SK-N-SH treated with all-trans-retinoic acid at 6 μM for 48 hours (cell line): ENCODE measurements at regions not wholly inside any gene's neighbourhood (a gene's known extent, or its start where the extent isn't known, plus 50 kb on each side); places are given as distances from the start of the nearest gene placed in this dataset.

Experiments
- ATAC-seq: fragments of 200-7000 bp; cut with Tn5 transposase; 3 replicates; pipeline ENCODE4 v1.9.1; 2020; ENCODE audit warnings: mild to moderate bottlenecking, moderate library complexity
- ARNTL ChIP-seq: fragments of 450-650 bp; formaldehyde crosslinking; IDR thresholded peaks from 2 replicates; pipeline ENCODE4 v1.5.0; 2020; ENCODE audit warnings: low read depth, mild to moderate bottlenecking, moderate library complexity, borderline replicate concordance
- BACH2 ChIP-seq: fragments of 250-450 bp; sonication (Bioruptor Pico); IDR thresholded peaks from 2 replicates; pipeline ENCODE4 v1.9.0; 2021; ENCODE audit warnings: mild to moderate bottlenecking, borderline replicate concordance
- CSDC2 ChIP-seq: fragments of 250-450 bp; sonication (Bioruptor Pico); IDR thresholded peaks from 2 replicates; pipeline ENCODE4 v1.5.0; 2020; ENCODE audit warnings: mild to moderate bottlenecking, moderate library complexity
- ESRRG ChIP-seq: fragments of 250-450 bp; sonication (Bioruptor Pico); IDR thresholded peaks from 2 replicates; pipeline ENCODE4 v1.6.1; 2021; ENCODE audit warnings: mild to moderate bottlenecking
- GLIS3 ChIP-seq: fragments of 250-450 bp; sonication (Bioruptor Pico); IDR thresholded peaks from 2 replicates; pipeline ENCODE4 v1.5.0; 2020; ENCODE audit warnings: mild to moderate bottlenecking, moderate library complexity
- ISL1 ChIP-seq: fragments of 250-450 bp; sonication (Bioruptor Pico); IDR thresholded peaks from 2 replicates; pipeline ENCODE4 v2.1.2; 2022; ENCODE audit warnings: mild to moderate bottlenecking, moderate library complexity
- OSR1 ChIP-seq: fragments of 250-450 bp; sonication (Bioruptor Pico); IDR thresholded peaks from 2 replicates; pipeline ENCODE4 v1.8.0; 2022; ENCODE audit warnings: moderate library complexity, mild to moderate bottlenecking, inconsistent platforms
- RARB ChIP-seq: fragments of 250-450 bp; sonication (Bioruptor Pico); IDR thresholded peaks from 2 replicates; pipeline ENCODE4 v1.8.0; 2021; ENCODE audit warnings: mild to moderate bottlenecking, moderate library complexity
- SNAI2 ChIP-seq: fragments of 250-450 bp; sonication (Bioruptor Pico); IDR thresholded peaks from 2 replicates; pipeline ENCODE4 v1.5.0; 2020; ENCODE audit warnings: mild to moderate bottlenecking, moderate library complexity
- TCF4 ChIP-seq: fragments of 250-450 bp; sonication (Bioruptor Pico); IDR thresholded peaks from 2 replicates; pipeline ENCODE4 v1.8.0; 2021; ENCODE audit warnings: mild to moderate bottlenecking, moderate library complexity, borderline replicate concordance
- TOX ChIP-seq: fragments of 250-450 bp; sonication (Bioruptor Pico); IDR thresholded peaks from 2 replicates; pipeline ENCODE4 v1.8.0; 2021; ENCODE audit warnings: mild to moderate bottlenecking, moderate library complexity, borderline replicate concordance
- ZC3H10 ChIP-seq: fragments of 250-450 bp; sonication (Bioruptor Pico); IDR thresholded peaks from 2 replicates; pipeline ENCODE4 v1.5.1; 2021; ENCODE audit warnings: mild to moderate bottlenecking, moderate library complexity
- ZFP3 ChIP-seq: fragments of 250-450 bp; sonication (Bioruptor Pico); IDR thresholded peaks from 2 replicates; pipeline ENCODE4 v1.5.0; 2020; ENCODE audit warnings: mild to moderate bottlenecking, moderate library complexity
- ZFP30 ChIP-seq: fragments of 450-650 bp; formaldehyde crosslinking; IDR thresholded peaks from 2 replicates; pipeline ENCODE4 v1.5.0; 2022; ENCODE audit warnings: mild to moderate bottlenecking, moderate library complexity
- ZNF70 ChIP-seq: fragments of 450-650 bp; formaldehyde crosslinking; IDR thresholded peaks from 2 replicates; pipeline ENCODE4 v1.5.0; 2020; ENCODE audit warnings: mild to moderate bottlenecking, moderate library complexity
- ZNF8 ChIP-seq: fragments of 450-650 bp; formaldehyde crosslinking; IDR thresholded peaks from 2 replicates; pipeline ENCODE4 v1.5.0; 2020; ENCODE audit warnings: mild to moderate bottlenecking, moderate library complexity
- TF ChIP-seq, protein P1 (sequence below): fragments of 250-450 bp; sonication (Bioruptor Pico); IDR thresholded peaks from 2 replicates; pipeline ENCODE4 v1.5.1; 2021; ENCODE audit warnings: mild to moderate bottlenecking, moderate library complexity
- TF ChIP-seq, protein P2 (sequence below): fragments of 250-450 bp; sonication (Bioruptor Pico); IDR thresholded peaks from 2 replicates; pipeline ENCODE4 v1.8.0; 2020; ENCODE audit warnings: mild to moderate bottlenecking, moderate library complexity, borderline replicate concordance
- TF ChIP-seq, protein P3 (sequence below): fragments of 250-450 bp; sonication (Bioruptor Pico); IDR thresholded peaks from 2 replicates; pipeline ENCODE4 v1.5.1; 2020; ENCODE audit warnings: low read depth, mild to moderate bottlenecking, moderate library complexity
- TF ChIP-seq, protein P4 (sequence below): fragments of 250-450 bp; sonication (Bioruptor Pico); IDR thresholded peaks from 2 replicates; pipeline ENCODE4 v1.8.0; 2021; ENCODE audit warnings: low read depth, mild to moderate bottlenecking, moderate library complexity, borderline replicate concordance
- TF ChIP-seq, protein P5 (sequence below): fragments of 250-450 bp; sonication (Bioruptor Pico); IDR thresholded peaks from 2 replicates; pipeline ENCODE4 v1.5.0; 2020; ENCODE audit warnings: mild to moderate bottlenecking, moderate library complexity

DNA sequence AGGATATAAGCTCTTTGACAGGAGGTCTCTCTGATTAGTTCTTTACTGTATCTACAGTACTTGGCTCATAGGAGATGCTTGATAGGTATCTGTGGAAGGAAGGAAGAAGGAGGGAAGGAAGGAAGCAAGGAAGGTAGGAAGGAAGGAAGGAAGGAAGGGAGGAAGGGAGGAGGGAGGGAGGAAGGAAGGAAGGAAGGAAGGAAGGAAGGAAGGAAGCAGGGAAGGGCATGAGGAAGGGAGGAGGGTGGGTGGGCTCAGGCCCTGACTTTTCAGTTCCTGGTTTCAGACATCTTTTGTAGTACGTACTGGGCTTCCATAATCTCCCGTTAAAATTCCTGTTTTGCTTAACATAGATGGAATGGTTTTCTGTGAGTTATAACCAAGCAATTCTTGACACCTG is 175.0 kb upstream of the NUDT4 start:
- no peak for ATAC-seq
- no peak for TF ChIP-seq ZFP3 (CRISPR knock-in tag)
- TF ChIP-seq, protein P1, sequence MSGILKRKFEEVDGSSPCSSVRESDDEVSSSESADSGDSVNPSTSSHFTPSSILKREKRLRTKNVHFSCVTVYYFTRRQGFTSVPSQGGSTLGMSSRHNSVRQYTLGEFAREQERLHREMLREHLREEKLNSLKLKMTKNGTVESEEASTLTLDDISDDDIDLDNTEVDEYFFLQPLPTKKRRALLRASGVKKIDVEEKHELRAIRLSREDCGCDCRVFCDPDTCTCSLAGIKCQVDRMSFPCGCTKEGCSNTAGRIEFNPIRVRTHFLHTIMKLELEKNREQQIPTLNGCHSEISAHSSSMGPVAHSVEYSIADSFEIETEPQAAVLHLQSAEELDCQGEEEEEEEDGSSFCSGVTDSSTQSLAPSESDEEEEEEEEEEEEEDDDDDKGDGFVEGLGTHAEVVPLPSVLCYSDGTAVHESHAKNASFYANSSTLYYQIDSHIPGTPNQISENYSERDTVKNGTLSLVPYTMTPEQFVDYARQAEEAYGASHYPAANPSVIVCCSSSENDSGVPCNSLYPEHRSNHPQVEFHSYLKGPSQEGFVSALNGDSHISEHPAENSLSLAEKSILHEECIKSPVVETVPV = no peak
- TF ChIP-seq ESRRG (CRISPR knock-in tag) = no peak
- TF ChIP-seq GLIS3 (CRISPR knock-in tag) = no peak
- no peak for TF ChIP-seq ZFP30 (CRISPR knock-in tag)
- TF ChIP-seq, protein P2, sequence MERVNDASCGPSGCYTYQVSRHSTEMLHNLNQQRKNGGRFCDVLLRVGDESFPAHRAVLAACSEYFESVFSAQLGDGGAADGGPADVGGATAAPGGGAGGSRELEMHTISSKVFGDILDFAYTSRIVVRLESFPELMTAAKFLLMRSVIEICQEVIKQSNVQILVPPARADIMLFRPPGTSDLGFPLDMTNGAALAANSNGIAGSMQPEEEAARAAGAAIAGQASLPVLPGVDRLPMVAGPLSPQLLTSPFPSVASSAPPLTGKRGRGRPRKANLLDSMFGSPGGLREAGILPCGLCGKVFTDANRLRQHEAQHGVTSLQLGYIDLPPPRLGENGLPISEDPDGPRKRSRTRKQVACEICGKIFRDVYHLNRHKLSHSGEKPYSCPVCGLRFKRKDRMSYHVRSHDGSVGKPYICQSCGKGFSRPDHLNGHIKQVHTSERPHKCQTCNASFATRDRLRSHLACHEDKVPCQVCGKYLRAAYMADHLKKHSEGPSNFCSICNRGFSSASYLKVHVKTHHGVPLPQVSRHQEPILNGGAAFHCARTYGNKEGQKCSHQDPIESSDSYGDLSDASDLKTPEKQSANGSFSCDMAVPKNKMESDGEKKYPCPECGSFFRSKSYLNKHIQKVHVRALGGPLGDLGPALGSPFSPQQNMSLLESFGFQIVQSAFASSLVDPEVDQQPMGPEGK (CRISPR knock-in tag) = no peak
- TF ChIP-seq, protein P3, sequence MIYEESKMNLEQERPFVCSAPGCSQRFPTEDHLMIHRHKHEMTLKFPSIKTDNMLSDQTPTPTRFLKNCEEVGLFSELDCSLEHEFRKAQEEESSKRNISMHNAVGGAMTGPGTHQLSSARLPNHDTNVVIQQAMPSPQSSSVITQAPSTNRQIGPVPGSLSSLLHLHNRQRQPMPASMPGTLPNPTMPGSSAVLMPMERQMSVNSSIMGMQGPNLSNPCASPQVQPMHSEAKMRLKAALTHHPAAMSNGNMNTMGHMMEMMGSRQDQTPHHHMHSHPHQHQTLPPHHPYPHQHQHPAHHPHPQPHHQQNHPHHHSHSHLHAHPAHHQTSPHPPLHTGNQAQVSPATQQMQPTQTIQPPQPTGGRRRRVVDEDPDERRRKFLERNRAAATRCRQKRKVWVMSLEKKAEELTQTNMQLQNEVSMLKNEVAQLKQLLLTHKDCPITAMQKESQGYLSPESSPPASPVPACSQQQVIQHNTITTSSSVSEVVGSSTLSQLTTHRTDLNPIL = no peak
- no peak for TF ChIP-seq TOX (CRISPR knock-in tag)

- TF ChIP-seq, protein P2 (CRISPR knock-in tag) = no peak
- TF ChIP-seq, protein P3 = no peak
- TF ChIP-seq ZC3H10 (CRISPR knock-in tag) = no peak
- no peak for TF ChIP-seq SNAI2 (CRISPR knock-in tag)
- TF ChIP-seq CSDC2 = no peak
- ATAC-seq = no peak
Measured at GRCh38 chr12:93203361-93203760, 174.4 kb upstream of the NUDT4 start.

- no peak for ATAC-seq
- TF ChIP-seq, protein P4, sequence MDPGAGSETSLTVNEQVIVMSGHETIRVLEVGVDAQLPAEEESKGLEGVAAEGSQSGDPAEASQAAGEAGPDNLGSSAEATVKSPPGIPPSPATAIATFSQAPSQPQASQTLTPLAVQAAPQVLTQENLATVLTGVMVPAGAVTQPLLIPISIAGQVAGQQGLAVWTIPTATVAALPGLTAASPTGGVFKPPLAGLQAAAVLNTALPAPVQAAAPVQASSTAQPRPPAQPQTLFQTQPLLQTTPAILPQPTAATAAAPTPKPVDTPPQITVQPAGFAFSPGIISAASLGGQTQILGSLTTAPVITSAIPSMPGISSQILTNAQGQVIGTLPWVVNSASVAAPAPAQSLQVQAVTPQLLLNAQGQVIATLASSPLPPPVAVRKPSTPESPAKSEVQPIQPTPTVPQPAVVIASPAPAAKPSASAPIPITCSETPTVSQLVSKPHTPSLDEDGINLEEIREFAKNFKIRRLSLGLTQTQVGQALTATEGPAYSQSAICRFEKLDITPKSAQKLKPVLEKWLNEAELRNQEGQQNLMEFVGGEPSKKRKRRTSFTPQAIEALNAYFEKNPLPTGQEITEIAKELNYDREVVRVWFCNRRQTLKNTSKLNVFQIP (CRISPR knock-in tag) = no peak
- TF ChIP-seq TOX (CRISPR knock-in tag) (no peak), TCF4 (no peak), ZNF70 (no peak)
Measured at GRCh38 chr12:93204896-93205295, 172.8 kb upstream of the NUDT4 start.

DNA sequence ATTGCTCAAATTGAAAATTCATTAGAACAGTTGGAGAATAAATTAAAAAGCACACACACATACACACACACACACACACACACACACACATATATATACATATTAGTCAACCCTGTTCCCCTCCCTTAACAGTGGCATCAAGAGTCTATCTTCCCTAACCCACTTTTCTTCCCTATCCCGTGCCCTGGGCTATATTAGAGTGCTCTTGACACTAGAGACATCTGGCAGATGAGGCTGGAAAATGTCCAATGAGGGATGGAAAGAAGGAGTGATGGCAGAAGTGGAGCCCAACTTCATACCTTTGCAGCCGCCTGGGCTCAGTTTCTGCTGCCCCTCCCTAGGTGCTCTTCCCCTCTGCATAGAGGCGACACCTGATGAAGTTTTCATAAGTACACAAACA is 172.4 kb upstream of the NUDT4 start:
- ATAC-seq = no peak; the same call in 2 of the 3 replicates
- TF ChIP-seq ESRRG (CRISPR knock-in tag) (no peak), ZNF8 (CRISPR knock-in tag) (no peak), BACH2 (CRISPR knock-in tag) (no peak), OSR1 (CRISPR knock-in tag) (no peak), ARNTL (no peak), TOX (CRISPR knock-in tag) (no peak), TCF4 (no peak), RARB (no peak), ZFP3 (CRISPR knock-in tag) (no peak), CSDC2 (no peak), ISL1 (CRISPR knock-in tag) (no peak)
- TF ChIP-seq, protein P5, sequence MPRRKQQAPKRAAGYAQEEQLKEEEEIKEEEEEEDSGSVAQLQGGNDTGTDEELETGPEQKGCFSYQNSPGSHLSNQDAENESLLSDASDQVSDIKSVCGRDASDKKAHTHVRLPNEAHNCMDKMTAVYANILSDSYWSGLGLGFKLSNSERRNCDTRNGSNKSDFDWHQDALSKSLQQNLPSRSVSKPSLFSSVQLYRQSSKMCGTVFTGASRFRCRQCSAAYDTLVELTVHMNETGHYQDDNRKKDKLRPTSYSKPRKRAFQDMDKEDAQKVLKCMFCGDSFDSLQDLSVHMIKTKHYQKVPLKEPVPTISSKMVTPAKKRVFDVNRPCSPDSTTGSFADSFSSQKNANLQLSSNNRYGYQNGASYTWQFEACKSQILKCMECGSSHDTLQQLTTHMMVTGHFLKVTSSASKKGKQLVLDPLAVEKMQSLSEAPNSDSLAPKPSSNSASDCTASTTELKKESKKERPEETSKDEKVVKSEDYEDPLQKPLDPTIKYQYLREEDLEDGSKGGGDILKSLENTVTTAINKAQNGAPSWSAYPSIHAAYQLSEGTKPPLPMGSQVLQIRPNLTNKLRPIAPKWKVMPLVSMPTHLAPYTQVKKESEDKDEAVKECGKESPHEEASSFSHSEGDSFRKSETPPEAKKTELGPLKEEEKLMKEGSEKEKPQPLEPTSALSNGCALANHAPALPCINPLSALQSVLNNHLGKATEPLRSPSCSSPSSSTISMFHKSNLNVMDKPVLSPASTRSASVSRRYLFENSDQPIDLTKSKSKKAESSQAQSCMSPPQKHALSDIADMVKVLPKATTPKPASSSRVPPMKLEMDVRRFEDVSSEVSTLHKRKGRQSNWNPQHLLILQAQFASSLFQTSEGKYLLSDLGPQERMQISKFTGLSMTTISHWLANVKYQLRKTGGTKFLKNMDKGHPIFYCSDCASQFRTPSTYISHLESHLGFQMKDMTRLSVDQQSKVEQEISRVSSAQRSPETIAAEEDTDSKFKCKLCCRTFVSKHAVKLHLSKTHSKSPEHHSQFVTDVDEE (CRISPR knock-in tag) = no peak
- TF ChIP-seq, protein P2 (CRISPR knock-in tag) = no peak
